K562 (cell line): ENCODE measurements at regions not wholly inside any gene's neighbourhood (a gene's known extent, or its start where the extent isn't known, plus 50 kb on each side); places are given as distances from the start of the nearest gene placed in this dataset.

Experiments used
- ATAC-seq: fragments of 200-7000 bp; cut with Tn5 transposase; 3 replicates; pipeline ENCODE4 v1.9.1; 2020; ENCODE audit warnings: moderate library complexity
- BruUV-seq: library from RNA; stranded (reverse); fragments of 400-500 nt; replicated peaks from 2 replicates; lab custom pipeline; 2021; lab: Mats Ljungman, UMichigan
- CTCF ChIA-PET: fragments of 300-600 bp; formaldehyde crosslinking; extraction: SDS; loops from one replicate; lab custom pipeline; 2021; ENCODE audit warnings: low intra/inter-chr PET ratio; lab: Yijun Ruan, JAX
- POLR2A ChIA-PET: fragments of 300-600, 350-650 bp; sonication (Branson Sonifier 250); formaldehyde crosslinking; extraction: SDS; loops from one replicate; lab custom pipeline; 2021; ENCODE audit warnings: antibody characterized with exemption, inconsistent platforms; lab: Yijun Ruan, JAX
- DNase-seq, 4 experiments: peaks; one replicate each; pipeline versions ENCODE4 v3.0.0 to v3.0.0-alpha.2; 2011 to 2018; ENCODE audit warnings: low spot score in 3 of 4, mixed read lengths in 3 of 4; ENCODE audit errors: extremely low read depth in 1 of 4
- FAIRE-seq: peaks from 2 replicates; lab custom pipeline; 2011; peaks lifted over from hg19 to GRCh38; lab: Jason Lieb, UNC
- H2AFZ ChIP-seq: 2 replicates; pipeline ENCODE4 v1.6.0; 2011; ENCODE audit warnings: low read depth, low read length, control low read depth, inconsistent platforms
- H3K27ac ChIP-seq: fragments of 200-600 bp; 3 replicates; pipeline ENCODE4 v1.8.0; 2011; ENCODE audit warnings: low read depth, mild to moderate bottlenecking, control low read depth, inconsistent platforms, low read length, moderate library complexity, mixed read lengths; ENCODE audit errors: extremely low read depth
- H3K27me3 ChIP-seq, 2 experiments: fragments of 300-600 bp in 1 of 2; 2 replicates in 1 of 2; 3 replicates in 1 of 2; pipeline versions ENCODE4 v1.6.0 to v1.8.0; 2011; ENCODE audit warnings: inconsistent platforms in 2 of 2, low read length in 2 of 2, mild to moderate bottlenecking in 1 of 2, mixed read lengths in 1 of 2, moderate library complexity in 1 of 2; ENCODE audit not compliant: control insufficient read depth in 2 of 2, insufficient read depth in 2 of 2
- H3K36me3 ChIP-seq: fragments of 300-600 bp; 3 replicates; pipeline ENCODE4 v1.8.0; 2011; ENCODE audit warnings: mild to moderate bottlenecking, low read length, inconsistent platforms; ENCODE audit not compliant: control insufficient read depth, insufficient read depth
- H3K4me1 ChIP-seq, 2 experiments: fragments of 200-600 bp in 1 of 2; replicated peaks in 1 of 2; 2 replicates in 1 of 2; 3 replicates in 1 of 2; pipeline versions ENCODE4 v1.5.1 to v1.8.0; 2011; ENCODE audit warnings: inconsistent platforms in 2 of 2, low read length in 2 of 2, mild to moderate bottlenecking in 1 of 2, mixed read lengths in 1 of 2, moderate library complexity in 1 of 2; ENCODE audit not compliant: control insufficient read depth in 2 of 2, insufficient read depth in 2 of 2
- H3K4me2 ChIP-seq: 2 replicates; pipeline ENCODE4 v1.6.1; 2011; ENCODE audit warnings: low read length, control low read depth, inconsistent platforms, mixed read lengths; ENCODE audit not compliant: insufficient read depth
- H3K4me3 ChIP-seq: fragments of 200-600 bp; sonication (generic), shearing (Covaris generic); 2 replicates; pipeline ENCODE4 v1.5.1; 2016; ENCODE audit warnings: control low read depth, inconsistent platforms
- H3K79me2 ChIP-seq: fragments of 200-600 bp; 3 replicates; pipeline ENCODE4 v1.8.0; 2011; ENCODE audit warnings: low read length, inconsistent platforms; ENCODE audit not compliant: control insufficient read depth, insufficient read depth
- H3K9ac ChIP-seq, 2 experiments: 2 replicates each; pipeline versions ENCODE4 v1.6.0 to v1.6.1; 2011; ENCODE audit warnings: low read depth in 2 of 2, low read length in 2 of 2, control low read depth in 1 of 2, inconsistent platforms in 1 of 2, mild to moderate bottlenecking in 1 of 2, mixed read lengths in 1 of 2; ENCODE audit not compliant: insufficient read depth in 1 of 2
- H3K9me1 ChIP-seq: one replicate; pipeline ENCODE4 v1.6.0; 2011; ENCODE audit warnings: inconsistent platforms, mild to moderate bottlenecking, low read length, moderate library complexity; ENCODE audit not compliant: control insufficient read depth, insufficient read depth
- H3K9me3 ChIP-seq: replicated peaks from 2 replicates; pipeline ENCODE4 v1.5.1; 2011; ENCODE audit warnings: low read depth, low read length, inconsistent platforms; ENCODE audit not compliant: control insufficient read depth, insufficient read depth
- H4K20me1 ChIP-seq: replicated peaks from 2 replicates; pipeline ENCODE4 v1.6.1; 2011; ENCODE audit warnings: low read length, inconsistent platforms, mixed read lengths; ENCODE audit not compliant: control insufficient read depth, insufficient read depth
- CC2D1A ChIP-seq: fragments of 450-650 bp; IDR thresholded peaks from 2 replicates; pipeline ENCODE4 v1.6.1; 2017; ENCODE audit warnings: mild to moderate bottlenecking
- ELF4 ChIP-seq: fragments of 450-650 bp; formaldehyde crosslinking; IDR thresholded peaks from 2 replicates; pipeline ENCODE4 v1.4.0; 2022; ENCODE audit warnings: missing genetic modification characterization
- MAZ ChIP-seq, 2 experiments: fragments of 450-650 bp in 1 of 2; sonication (generic) in 1 of 2; formaldehyde crosslinking; IDR thresholded peaks in 1 of 2; conservative IDR thresholded peaks in 1 of 2; 2 replicates each; pipeline versions ENCODE4 v1.4.0 to v1.5.0; 2020; ENCODE audit warnings: mild to moderate bottlenecking in 1 of 2, missing genetic modification reagents in 1 of 2
- NR2F6 ChIP-seq: fragments of 450-650 bp; formaldehyde crosslinking; IDR thresholded peaks from 2 replicates; pipeline ENCODE4 v1.4.0; 2020; ENCODE audit warnings: mild to moderate bottlenecking
- PPARD ChIP-seq: fragments of 250-450 bp; sonication (Bioruptor Pico); IDR thresholded peaks from 2 replicates; pipeline ENCODE4 v1.8.0; 2022; ENCODE audit warnings: inconsistent platforms, mild to moderate bottlenecking, moderate library complexity
- SNRNP70 ChIP-seq: fragments of 200-400 bp; formaldehyde crosslinking; optimal IDR thresholded peaks from 2 replicates; pipeline ENCODE3; 2017; ENCODE audit warnings: low read depth, low read length
- TAF15 ChIP-seq: fragments of 200-400 bp; formaldehyde crosslinking; IDR thresholded peaks from 2 replicates; pipeline ENCODE4 v1.6.1; 2017; ENCODE audit warnings: mild to moderate bottlenecking, low read depth, low read length, moderate library complexity
- YY1 ChIP-seq, 3 experiments: IDR thresholded peaks; 2 replicates each; pipeline ENCODE4 v1.6.1; 2011; ENCODE audit warnings: low read length in 2 of 3, mild to moderate bottlenecking in 2 of 3, moderate library complexity in 2 of 3, borderline replicate concordance in 1 of 3, control low read depth in 1 of 3, low read depth in 1 of 3; ENCODE audit not compliant: insufficient read depth in 3 of 3, insufficient replicate concordance in 2 of 3, control insufficient read depth in 1 of 3, insufficient read length in 1 of 3; ENCODE audit errors: extremely low read depth in 1 of 3
- ZNF184 ChIP-seq: sonication (generic); formaldehyde crosslinking; IDR thresholded peaks from 2 replicates; pipeline ENCODE4 v1.5.0; 2020; ENCODE audit warnings: missing genetic modification reagents
- ZNF239 ChIP-seq: fragments of 250-450 bp; sonication (Bioruptor Pico); IDR thresholded peaks from 2 replicates; pipeline ENCODE4 v1.4.0; 2020; ENCODE audit warnings: mild to moderate bottlenecking
- ZNF668 ChIP-seq: fragments of 250-450 bp; sonication (Bioruptor Pico); IDR thresholded peaks from 2 replicates; pipeline ENCODE4 v1.8.0; 2022; ENCODE audit warnings: mild to moderate bottlenecking, inconsistent platforms
- ZNF695 ChIP-seq: fragments of 450-650 bp; formaldehyde crosslinking; IDR thresholded peaks from 2 replicates; pipeline ENCODE4 v1.4.0; 2020; ENCODE audit warnings: mild to moderate bottlenecking, moderate library complexity
- WGBS: fragments of 100-300 bp; shearing (Covaris generic); methylation state at CpG from one replicate; pipeline ENCODE4 v1.1.6; 2016; ENCODE audit warnings: low coverage, mixed read lengths; ENCODE audit not compliant: insufficient coverage; ENCODE audit errors: missing lambda C conversion rate; 5-methylcytosine and 5-hydroxymethylcytosine counted together
- in situ Hi-C: fragments of 300-500 bp; cut with MboI; formaldehyde crosslinking; loops from 4 replicates; pipeline ENCODE4 v1.15.0; 2018; ENCODE audit warnings: inconsistent platforms, mixed read lengths
- intact Hi-C: fragments of 100-400 bp; cut with micrococcal nuclease; formaldehyde crosslinking; loops from 2 replicates; pipeline ENCODE4 v1.14.2; 2022
- TF ChIP-seq, protein P1 (sequence below): fragments of 200-800 bp; sonication (Bioruptor generic); IDR thresholded peaks from 2 replicates; pipeline ENCODE4 v1.6.1; 2017; ENCODE audit warnings: missing genetic modification characterization, missing compliant biosample characterization
- TF ChIP-seq, protein P2 (sequence below): fragments of 250-450 bp; sonication (Bioruptor Pico); IDR thresholded peaks from 2 replicates; pipeline ENCODE4 v1.8.0; 2022; ENCODE audit warnings: inconsistent platforms
- TF ChIP-seq, protein P3 (sequence below): fragments of 450-650 bp; IDR thresholded peaks from 2 replicates; pipeline ENCODE4 v1.6.1; 2017; ENCODE audit warnings: mild to moderate bottlenecking, moderate library complexity

DNA sequence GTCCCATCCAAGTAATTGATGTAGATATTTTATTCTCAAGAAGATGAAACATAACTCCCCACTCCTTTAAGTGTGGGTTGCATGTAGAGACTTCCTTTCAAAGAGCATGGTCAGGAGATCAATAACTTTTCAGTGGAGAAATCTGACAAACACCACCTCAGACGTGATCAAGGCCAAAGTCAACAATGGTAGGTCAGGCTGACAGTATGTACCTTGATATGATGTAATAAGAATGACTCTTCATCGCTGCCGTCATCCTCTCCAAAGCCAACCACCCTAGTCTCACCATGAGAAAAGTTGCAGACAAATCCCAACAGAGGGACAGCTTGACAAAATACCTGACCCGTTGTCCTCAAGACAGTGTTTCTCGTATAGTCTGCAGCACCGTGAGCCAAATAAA is 67.3 kb upstream of the DHRSX start:
- Histone ChIP-seq H3K9me3 (no peaks in the 10 kb centered on the region), H3K79me2 (no peaks in the 10 kb centered on the region), H3K9me1 (no peaks in the 10 kb centered on the region), H4K20me1 (no peaks in the 10 kb centered on the region), H2AFZ (no peak overlapping the region), H3K4me2 (no peak overlapping the region), H3K36me3 (no peaks in the 10 kb centered on the region), H3K27ac (no peak overlapping the region), H3K27me3 (peaks cover 3 to 12% of the 10 kb centered on the region in 2 experiments), H3K4me1 (no peaks in the 10 kb centered on the region), H3K9ac (no peak overlapping the region), H3K4me3 (no peak overlapping the region)
- no peak for ATAC-seq
- FAIRE-seq, result no peak
- BruUV-seq, result no TSS peak
- ChIA-PET CTCF (no interaction called here), POLR2A (no interaction called here)
- in situ Hi-C loops (no loop called here), intact Hi-C loops (no loop called here)
- DNase-seq, result no peak
- 0% methylated on average over 6 of the region's 6 CpGs for WGBS
- TF ChIP-seq, protein P1, sequence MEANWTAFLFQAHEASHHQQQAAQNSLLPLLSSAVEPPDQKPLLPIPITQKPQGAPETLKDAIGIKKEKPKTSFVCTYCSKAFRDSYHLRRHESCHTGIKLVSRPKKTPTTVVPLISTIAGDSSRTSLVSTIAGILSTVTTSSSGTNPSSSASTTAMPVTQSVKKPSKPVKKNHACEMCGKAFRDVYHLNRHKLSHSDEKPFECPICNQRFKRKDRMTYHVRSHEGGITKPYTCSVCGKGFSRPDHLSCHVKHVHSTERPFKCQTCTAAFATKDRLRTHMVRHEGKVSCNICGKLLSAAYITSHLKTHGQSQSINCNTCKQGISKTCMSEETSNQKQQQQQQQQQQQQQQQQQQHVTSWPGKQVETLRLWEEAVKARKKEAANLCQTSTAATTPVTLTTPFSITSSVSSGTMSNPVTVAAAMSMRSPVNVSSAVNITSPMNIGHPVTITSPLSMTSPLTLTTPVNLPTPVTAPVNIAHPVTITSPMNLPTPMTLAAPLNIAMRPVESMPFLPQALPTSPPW (CRISPR knock-in tag), result no peak
- TF ChIP-seq, protein P2, sequence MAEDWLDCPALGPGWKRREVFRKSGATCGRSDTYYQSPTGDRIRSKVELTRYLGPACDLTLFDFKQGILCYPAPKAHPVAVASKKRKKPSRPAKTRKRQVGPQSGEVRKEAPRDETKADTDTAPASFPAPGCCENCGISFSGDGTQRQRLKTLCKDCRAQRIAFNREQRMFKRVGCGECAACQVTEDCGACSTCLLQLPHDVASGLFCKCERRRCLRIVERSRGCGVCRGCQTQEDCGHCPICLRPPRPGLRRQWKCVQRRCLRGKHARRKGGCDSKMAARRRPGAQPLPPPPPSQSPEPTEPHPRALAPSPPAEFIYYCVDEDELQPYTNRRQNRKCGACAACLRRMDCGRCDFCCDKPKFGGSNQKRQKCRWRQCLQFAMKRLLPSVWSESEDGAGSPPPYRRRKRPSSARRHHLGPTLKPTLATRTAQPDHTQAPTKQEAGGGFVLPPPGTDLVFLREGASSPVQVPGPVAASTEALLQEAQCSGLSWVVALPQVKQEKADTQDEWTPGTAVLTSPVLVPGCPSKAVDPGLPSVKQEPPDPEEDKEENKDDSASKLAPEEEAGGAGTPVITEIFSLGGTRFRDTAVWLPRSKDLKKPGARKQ (CRISPR knock-in tag), result no peak
- TF ChIP-seq ZNF239, result no peak
- TF ChIP-seq NR2F6 (CRISPR knock-in tag), result no peak
- TF ChIP-seq ZNF184 (CRISPR knock-in tag), result no peak
- TF ChIP-seq ELF4 (CRISPR knock-in tag), result no peak
- TF ChIP-seq MAZ (CRISPR knock-in tag; conservative IDR thresholded peaks at IDR 0.05 in 1 of 2, IDR thresholded peaks at IDR 0.05 in 1 of 2), result no peak
- TF ChIP-seq, protein P3, sequence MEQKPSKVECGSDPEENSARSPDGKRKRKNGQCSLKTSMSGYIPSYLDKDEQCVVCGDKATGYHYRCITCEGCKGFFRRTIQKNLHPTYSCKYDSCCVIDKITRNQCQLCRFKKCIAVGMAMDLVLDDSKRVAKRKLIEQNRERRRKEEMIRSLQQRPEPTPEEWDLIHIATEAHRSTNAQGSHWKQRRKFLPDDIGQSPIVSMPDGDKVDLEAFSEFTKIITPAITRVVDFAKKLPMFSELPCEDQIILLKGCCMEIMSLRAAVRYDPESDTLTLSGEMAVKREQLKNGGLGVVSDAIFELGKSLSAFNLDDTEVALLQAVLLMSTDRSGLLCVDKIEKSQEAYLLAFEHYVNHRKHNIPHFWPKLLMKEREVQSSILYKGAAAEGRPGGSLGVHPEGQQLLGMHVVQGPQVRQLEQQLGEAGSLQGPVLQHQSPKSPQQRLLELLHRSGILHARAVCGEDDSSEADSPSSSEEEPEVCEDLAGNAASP, result no peak
- no peak for TF ChIP-seq PPARD (CRISPR knock-in tag)
- TF ChIP-seq TAF15, result no peak
- no peak for TF ChIP-seq YY1 (IDR thresholded peaks at IDR 0.05; ENCODE audit: borderline replicate concordance in 1 of 3, control insufficient read depth in 1 of 3, extremely low read depth in 1 of 3, insufficient read depth in 3 of 3, insufficient read length in 1 of 3, insufficient replicate concordance in 2 of 3, low read depth in 1 of 3, low read length in 2 of 3)
- TF ChIP-seq ZNF668, result no peak
- TF ChIP-seq SNRNP70, result no peak
- TF ChIP-seq CC2D1A, result no peak
- no peak for TF ChIP-seq ZNF695 (CRISPR knock-in tag)
